AG10803 (cell line): ENCODE measurements at regions not wholly inside any gene's neighbourhood (a gene's known extent, or its start where the extent isn't known, plus 50 kb on each side); places are given as distances from the start of the nearest gene placed in this dataset.

Source experiments
- DNase-seq: peaks from one replicate; pipeline ENCODE4 v3.0.0; 2010; ENCODE audit warnings: low read depth
- H3K4me3 ChIP-seq: 2 replicates; pipeline ENCODE4 v1.5.1; 2011; ENCODE audit warnings: mild to moderate bottlenecking, low read length, control low read depth
- TF ChIP-seq, protein P1 (sequence below): conservative IDR thresholded peaks from 2 replicates; pipeline ENCODE4 v1.5.1; 2011; ENCODE audit warnings: mild to moderate bottlenecking, low read length, control low read depth, inconsistent platforms

- no peak overlapping the region for H3K4me3 ChIP-seq
- TF ChIP-seq, protein P1, sequence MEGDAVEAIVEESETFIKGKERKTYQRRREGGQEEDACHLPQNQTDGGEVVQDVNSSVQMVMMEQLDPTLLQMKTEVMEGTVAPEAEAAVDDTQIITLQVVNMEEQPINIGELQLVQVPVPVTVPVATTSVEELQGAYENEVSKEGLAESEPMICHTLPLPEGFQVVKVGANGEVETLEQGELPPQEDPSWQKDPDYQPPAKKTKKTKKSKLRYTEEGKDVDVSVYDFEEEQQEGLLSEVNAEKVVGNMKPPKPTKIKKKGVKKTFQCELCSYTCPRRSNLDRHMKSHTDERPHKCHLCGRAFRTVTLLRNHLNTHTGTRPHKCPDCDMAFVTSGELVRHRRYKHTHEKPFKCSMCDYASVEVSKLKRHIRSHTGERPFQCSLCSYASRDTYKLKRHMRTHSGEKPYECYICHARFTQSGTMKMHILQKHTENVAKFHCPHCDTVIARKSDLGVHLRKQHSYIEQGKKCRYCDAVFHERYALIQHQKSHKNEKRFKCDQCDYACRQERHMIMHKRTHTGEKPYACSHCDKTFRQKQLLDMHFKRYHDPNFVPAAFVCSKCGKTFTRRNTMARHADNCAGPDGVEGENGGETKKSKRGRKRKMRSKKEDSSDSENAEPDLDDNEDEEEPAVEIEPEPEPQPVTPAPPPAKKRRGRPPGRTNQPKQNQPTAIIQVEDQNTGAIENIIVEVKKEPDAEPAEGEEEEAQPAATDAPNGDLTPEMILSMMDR = no peak
- no peak for DNase-seq
These were observed 261.6 kb upstream of the ZNF804A start for GRCh38 chr2:184336688-184337087.

DNA sequence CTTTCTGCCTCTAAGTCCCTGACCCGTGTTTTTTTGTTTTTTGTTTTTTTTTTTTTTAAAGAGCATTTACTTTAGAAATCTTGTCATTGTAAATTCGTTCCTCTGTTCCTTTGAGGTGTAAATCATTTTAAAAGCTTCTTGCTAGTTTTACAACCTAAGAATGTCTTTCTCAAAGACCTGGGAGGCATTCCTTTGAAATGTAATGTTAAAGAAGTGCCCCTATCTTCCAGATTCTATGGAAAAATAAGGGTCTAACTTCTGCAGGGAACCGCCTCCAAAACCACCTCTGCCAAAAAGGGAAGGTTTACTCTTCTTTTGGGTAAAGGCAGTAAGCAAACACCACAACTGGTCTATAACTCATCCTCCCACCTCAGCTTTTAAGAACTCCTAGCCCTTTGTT, 259.6 kb upstream of the ZNF804A start:
- H3K4me3 ChIP-seq = no peak overlapping the region
- DNase-seq = no peak
- TF ChIP-seq, protein P1 = no peak

DNA sequence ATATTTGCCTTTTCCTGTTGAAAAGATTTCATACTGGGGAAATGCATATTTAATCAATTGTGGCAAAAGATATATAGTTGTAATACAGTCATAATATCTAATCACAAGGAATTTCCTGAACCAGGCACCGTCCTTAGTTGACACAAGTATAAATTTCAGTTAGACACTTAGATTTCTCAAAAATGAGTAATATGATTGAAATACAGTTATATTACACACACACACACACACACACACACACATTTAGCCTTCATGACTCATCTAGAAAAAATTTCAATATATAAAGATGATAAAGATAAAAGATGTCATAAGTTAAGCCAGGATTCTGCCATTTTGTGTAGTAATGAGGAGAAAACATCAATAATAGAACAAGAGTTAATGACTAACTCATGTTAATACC, 258.4 kb upstream of the ZNF804A start:
- TF ChIP-seq, protein P1 = no peak
- DNase-seq = no peak
- no peak overlapping the region for H3K4me3 ChIP-seq

DNA sequence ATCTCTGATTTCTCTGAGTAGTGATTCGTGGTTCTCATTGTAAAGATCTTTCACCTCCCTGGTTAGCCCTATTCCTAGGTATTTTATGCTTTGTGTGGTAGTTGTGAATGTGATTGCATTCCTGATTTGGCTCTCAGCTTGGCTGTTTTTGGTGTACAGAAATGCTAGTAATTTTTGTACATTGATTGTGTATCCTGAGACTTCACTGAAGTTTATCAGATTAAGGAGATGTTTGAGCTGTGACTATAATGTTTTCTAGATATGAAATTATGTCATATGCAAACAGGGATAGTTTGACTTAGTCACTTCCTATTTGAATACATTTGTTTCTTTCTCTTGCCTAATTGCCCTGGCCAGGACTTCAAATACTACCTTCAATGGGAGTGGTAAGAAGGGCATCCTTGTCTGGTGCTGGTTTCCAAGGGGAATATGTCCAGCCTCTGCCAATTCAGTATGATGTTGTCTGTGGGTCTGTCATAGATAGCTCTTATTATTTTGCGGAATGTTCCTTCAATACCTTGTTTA, 251.9 kb upstream of the ZNF804A start:
- TF ChIP-seq, protein P1 = no peak
- no peak for DNase-seq
- no peak overlapping the region for H3K4me3 ChIP-seq

GRCh38 chr2:184351126-184351525, 247.2 kb upstream of the ZNF804A start:
- H3K4me3 ChIP-seq = no peak overlapping the region
- TF ChIP-seq, protein P1 = no peak
- no peak for DNase-seq

- DNase-seq = no peak
- no peak overlapping the region for H3K4me3 ChIP-seq
- TF ChIP-seq, protein P1 = no peak
These were observed 241.3 kb upstream of the ZNF804A start for GRCh38 chr2:184357033-184357432.

GRCh38 chr2:184359379-184359778, 238.9 kb upstream of the ZNF804A start:
- H3K4me3 ChIP-seq = no peak overlapping the region
- TF ChIP-seq, protein P1 = no peak
- no peak for DNase-seq
